HL-60/S4 (cell line): ENCODE measurements at regions not wholly inside any gene's neighbourhood (a gene's known extent, or its start where the extent isn't known, plus 50 kb on each side); places are given as distances from the start of the nearest gene placed in this dataset.
"Not testable (repeated sequence)": the region's sequence is repeated elsewhere in the genome, so short reads cannot be mapped to it uniquely, and the experiment has no call there.

Experiments used
- in situ Hi-C: fragments of 300-500 bp; cut with MboI; formaldehyde crosslinking; loops from 2 replicates; pipeline ENCODE4 v1.14.3; 2022; ENCODE audit warnings: low sequenced_read_pairs

DNA sequence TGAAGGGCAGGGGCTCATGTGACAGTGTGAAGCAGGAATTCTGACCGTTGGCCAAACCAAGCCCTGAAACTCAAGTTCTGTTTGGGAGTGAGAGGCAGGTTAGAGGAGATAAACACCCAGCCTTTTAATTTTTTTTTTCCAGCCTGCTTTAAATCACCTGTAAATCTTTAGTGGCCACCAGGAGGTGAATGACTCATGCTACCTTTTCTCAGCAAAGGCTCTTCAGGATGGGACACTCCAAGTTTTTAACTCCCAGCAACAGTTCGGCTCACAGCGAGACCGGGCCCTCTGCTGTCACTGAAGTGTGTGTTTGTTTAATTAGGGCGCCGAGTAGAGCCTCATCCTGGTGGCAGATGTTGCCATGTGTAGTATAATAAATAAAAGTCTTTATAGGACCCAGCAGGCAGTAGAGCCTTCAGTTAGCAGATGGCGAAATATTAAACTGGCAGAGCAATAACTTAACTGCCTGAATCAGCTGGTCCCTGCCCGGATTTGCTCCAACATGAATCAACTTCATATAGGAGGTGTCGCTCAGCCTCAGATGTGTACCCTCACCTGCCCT is 180.3 kb downstream of the NPIPA7 start:
- in situ Hi-C loops, result not testable (repeated sequence)

GRCh38 chr16:16561532-16561931 is 182.6 kb downstream of the NPIPA7 start:
- in situ Hi-C loops, result not testable (repeated sequence)

- in situ Hi-C loops, result not testable (repeated sequence)
Observed at GRCh38 chr16:16563962-16564361, 185.0 kb downstream of the NPIPA7 start.

DNA sequence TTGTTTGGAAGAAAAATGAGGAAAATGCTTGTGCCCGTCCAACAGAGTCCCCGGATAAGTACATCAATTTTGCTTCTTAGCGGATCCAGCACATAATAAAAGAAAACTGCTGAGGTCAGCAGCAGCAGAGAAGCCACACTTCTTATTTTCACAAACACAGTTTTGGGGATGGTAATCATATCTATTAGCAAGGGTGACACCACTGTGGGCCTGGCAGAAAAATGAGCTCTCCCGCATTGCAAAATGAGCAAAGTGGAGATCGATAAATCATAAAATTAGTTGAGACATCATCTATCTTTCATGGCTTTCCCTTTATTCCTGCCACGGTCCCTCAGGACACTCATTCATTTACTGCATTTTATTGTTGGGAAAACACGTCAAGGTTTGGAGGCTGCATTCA is 186.4 kb downstream of the NPIPA7 start:
- in situ Hi-C loops, result not testable (repeated sequence)

DNA sequence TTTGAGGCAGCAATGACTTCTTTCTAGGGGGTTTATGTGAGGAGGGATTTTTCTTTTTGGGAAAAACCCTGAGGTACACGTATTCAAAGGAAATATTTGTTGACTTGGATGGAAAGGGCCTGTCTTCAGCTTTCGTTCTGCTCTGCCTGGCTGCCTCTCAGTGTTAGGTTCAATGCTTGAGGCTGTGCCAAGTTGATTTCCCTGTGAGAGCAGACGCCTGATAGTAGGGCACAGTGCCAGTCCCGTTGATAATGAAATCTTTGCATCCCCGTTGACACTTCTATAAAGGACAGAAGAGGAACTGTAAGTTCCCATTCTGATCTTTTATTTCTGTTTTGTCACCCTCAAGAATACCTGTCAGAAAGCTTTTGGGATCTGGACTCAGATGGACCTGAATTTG is 191.1 kb downstream of the NPIPA7 start:
- in situ Hi-C loops, result not testable (repeated sequence)

- in situ Hi-C loops, result not testable (repeated sequence)
Observed at GRCh38 chr16:16570874-16571273, 191.9 kb downstream of the NPIPA7 start.

DNA sequence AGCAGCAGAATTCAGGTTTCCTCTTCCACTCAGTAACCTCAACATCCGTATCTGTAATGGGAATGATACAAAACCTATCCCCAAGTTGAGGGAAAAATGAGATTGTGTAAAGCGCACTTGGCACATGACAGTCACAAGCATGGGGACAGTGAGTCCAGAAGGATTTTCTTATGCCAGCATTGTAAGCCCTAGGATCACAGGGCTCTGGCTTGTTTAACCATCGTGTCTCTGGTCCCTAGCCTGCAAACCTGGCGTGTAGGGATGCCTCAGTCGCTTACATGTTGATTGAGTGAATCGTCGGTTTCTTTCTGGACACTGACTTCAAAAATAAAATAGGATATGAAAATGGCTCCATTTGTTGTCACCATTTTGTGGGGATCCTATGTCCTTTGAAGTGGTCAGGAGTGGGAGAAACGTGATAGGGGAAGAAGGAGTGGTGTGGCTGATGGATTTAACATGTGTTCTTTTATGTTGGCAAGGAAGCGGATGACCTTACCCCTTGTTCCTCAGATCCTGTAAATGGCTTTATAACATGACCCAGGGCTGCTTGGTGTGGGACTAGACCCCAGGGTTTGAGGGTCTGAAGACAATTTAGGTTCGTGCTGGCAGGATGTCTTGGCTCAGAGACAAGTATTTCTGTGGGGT is 193.3 kb downstream of the NPIPA7 start:
- in situ Hi-C loops, result not testable (repeated sequence)

DNA sequence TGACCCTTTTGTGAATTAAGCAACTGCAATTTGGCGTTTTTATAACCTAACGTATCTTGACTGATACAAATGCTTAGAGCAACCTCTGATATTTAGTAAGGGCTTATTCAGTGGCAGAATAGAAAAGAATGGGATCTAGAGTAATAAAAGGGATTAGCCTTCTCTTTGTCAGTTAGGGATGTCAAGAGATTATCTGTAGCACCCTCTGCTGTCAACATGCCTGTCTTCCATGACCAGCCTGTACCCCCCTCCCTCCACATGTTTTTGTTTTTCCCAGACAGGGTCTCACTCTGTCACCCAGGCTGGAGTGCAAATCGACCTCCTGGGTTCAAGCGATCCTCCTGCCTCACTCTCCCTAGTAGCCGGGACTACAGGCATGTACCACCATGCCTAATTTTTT is 198.1 kb downstream of the NPIPA7 start:
- in situ Hi-C loops, result not testable (repeated sequence)

DNA sequence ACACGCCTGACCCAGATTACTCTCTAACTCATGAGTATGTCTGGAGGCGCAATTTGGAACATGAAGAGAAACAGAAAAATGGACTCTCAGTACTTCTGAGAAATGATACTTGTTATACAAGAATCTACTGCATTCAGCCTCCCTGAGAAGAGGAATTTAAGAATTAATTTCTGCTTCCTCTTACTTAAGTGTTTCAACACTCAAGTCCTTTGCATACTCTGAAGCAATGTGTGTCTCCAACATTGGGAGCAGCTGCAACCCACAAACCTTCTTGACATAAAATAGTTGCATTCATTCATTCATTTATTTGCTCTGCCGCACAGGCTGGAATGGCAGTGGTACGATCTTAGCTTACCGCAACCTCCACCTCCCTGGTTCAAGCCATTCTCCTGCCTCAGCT is 199.8 kb downstream of the NPIPA7 start:
- in situ Hi-C loops, result no loop called here

DNA sequence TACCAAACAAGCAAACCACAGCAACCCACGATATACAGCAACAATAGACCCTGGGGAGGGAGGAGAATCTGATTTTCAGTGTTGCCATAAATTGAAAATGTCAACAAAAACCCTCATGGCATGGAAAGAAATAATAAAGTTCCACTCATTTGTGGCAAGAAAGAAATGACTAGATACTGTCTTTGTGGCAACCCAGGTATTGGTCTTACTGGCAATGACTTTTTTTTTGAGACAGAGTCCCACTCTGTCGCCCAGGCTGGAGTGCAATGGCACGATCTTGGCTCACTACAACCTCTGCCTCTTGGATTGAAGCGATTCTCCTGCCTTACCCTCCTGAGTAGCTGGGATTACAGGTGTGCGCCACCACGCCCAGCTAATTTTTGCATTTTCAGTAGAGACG is 204.0 kb downstream of the NPIPA7 start:
- in situ Hi-C loops, result not testable (repeated sequence)

DNA sequence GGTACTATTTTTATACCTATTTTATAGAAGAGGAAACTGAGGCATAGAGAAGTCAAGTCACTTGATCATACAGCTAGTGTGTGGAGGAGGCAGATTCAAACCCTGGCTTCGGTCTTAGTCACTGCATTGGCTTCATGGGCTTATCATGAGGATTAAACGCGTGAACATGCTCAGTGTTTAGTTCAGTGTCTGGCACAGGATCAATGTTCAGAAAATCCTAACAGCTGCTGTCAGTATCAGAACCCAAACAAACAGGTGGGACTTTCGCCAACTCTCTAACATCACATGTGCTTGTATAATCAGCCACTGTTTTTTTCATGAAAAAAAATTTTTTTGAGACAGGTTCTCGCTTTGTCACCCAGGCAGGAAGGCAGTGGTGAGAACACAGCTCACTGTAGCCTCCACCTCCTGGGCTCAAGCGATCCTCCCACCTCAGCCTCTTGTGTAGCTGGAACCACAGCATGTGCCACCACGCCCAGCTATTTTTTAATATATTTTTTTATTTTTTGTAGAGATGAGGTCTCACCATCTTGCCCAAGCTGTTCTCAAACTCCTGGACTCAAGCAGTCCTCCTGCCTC is 207.2 kb downstream of the NPIPA7 start:
- in situ Hi-C loops, result not testable (repeated sequence)

DNA sequence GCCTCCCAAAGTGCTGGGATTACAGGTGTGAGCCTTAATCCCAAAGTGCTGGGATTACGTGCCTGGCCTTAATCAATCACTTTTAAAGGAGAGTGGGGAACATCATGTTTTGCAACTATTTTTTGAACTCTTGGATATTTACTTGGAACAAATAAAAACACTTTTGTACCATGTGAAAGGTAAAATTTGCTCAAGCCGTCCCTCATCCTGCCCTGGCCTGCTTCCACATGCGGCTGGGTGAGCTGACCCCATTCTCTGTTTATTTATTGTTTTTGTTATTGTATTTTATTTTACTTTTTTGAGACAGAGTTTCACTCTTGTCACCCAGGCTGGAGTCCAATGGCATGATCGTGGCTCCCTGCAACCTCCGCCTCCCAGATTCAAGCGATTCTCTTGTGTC is 208.0 kb downstream of the NPIPA7 start:
- in situ Hi-C loops, result not testable (repeated sequence)

DNA sequence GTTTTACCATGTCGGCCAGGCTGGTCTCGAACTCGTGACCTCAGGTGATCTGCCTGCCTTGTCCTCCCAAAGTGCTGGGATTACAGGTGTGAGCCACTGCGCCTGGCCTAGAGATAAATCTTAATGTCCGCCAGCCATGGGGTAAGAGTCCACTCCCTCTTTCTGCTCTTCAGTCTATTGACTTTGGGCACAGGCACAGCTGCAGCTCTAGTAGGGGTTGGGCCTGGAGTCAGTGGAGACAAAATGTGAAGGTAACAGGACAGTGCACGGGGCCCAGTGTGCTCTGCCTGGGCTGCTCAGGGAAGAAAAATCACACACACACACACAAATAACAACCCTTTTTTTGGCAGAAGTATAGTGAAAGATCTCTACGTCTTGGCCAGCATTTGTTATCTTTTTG is 209.5 kb downstream of the NPIPA7 start:
- in situ Hi-C loops, result not testable (repeated sequence)

- in situ Hi-C loops, result not testable (repeated sequence)
Observed at GRCh38 chr16:16590654-16591318, 211.8 kb downstream of the NPIPA7 start.

GRCh38 chr16:16593156-16593863 is 214.4 kb downstream of the NPIPA7 start:
- in situ Hi-C loops, result not testable (repeated sequence)

DNA sequence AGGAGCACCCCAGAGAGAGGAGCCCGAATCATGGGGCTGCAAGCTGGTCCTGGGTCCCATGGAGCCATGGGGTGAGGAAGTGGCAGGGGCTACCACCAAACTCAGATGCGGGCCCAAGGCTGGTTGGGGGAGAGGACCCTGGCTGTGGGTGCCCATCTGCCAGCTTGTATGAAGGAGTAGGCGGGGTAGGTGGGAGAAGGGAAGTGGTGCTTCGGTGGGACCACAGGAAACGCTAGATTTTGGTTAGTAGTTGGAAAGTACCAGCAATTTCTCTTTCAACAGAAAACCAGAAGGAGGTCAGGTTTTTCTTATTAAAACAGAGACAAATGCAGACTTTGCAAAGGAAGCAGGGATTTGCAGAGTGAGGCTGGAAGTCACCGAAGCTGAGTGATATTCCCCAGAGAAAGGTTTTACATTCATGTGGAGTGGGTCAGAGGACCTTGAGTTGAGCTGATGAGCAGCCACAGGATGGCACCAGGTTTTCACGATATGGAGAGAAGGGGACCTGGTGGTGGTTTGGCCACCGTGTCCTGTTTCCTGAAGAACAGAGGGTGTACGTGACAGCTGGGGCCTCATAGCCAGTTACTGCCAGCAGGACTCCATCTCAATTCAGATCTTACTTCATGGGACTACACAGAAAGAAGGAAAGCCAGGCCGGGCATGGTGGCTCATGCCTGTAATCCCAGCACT is 216.2 kb downstream of the NPIPA7 start:
- in situ Hi-C loops, result not testable (repeated sequence)

DNA sequence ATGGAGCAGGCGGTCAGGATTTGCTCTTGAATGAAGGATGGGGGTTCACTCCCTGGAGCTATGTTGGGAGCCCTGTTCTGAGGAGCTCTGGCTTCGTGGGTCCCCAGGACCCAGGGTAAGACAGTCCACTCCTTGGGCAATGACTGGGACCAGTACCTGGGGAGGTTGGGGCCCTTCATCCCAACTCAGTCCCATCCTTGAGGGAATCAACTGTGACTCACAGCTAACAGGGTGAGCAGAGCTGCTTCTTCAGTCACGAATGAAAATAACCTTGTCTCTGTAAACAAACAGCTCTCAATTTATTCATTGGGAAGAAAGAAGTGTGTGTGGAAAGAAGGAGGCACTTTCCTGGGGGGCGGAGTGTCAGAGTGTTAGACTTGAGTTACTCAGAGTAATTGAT is 222.3 kb downstream of the NPIPA7 start:
- in situ Hi-C loops, result not testable (repeated sequence)

- in situ Hi-C loops, result not testable (repeated sequence)
Observed at GRCh38 chr16:16607401-16608082, 228.6 kb downstream of the NPIPA7 start.

- in situ Hi-C loops, result not testable (repeated sequence)
Observed at GRCh38 chr16:16609627-16610026, 230.7 kb downstream of the NPIPA7 start.

GRCh38 chr16:16610389-16610967 is 231.5 kb downstream of the NPIPA7 start:
- in situ Hi-C loops, result not testable (repeated sequence)
